Body of pancreas (tissue), 4 donors: ENCODE measurements at regions not wholly inside any gene's neighbourhood (a gene's known extent, or its start where the extent isn't known, plus 50 kb on each side); places are given as distances from the start of the nearest gene placed in this dataset.

Experiments
- ATAC-seq: fragments of 150-250 bp; one replicate; pipeline ENCODE4 v1.9.1; 2016
- DNase-seq, 4 donors: peaks; one replicate each; pipeline ENCODE4 v3.0.0-alpha.2; 2019
- H3K27ac ChIP-seq, 4 donors: fragments of 200-600 bp; sonication (generic); 1 replicate in 3 of 4; 2 replicates in 1 of 4; pipeline versions ENCODE4 v1.5.1 to v1.6.1; 2016 to 2019; ENCODE audit warnings: mild to moderate bottlenecking in 1 of 4, mixed read lengths in 1 of 4, moderate library complexity in 1 of 4
- H3K27me3 ChIP-seq, 2 donors: fragments of 200-600 bp; sonication (generic); one replicate each; pipeline ENCODE4 v1.6.0; 2016; ENCODE audit warnings: mild to moderate bottlenecking in 1 of 2
- H3K36me3 ChIP-seq, 2 donors: fragments of 200-600 bp; sonication (generic); replicated peaks in 1 of 2; 2 replicates each; pipeline ENCODE4 v1.5.1; 2016; ENCODE audit warnings: low read depth in 2 of 2; ENCODE audit not compliant: insufficient read depth in 1 of 2
- H3K4me1 ChIP-seq: fragments of 200-600 bp; sonication (generic); one replicate; pipeline ENCODE4 v1.6.0; 2016
- H3K4me3 ChIP-seq, 2 donors: fragments of 200-600 bp; sonication (generic); 1 replicate in 1 of 2; 2 replicates in 1 of 2; pipeline ENCODE4 v1.5.1; 2016 to 2019
- H3K9me3 ChIP-seq, 3 donors: fragments of 200-600 bp; sonication (generic); 1 replicate in 2 of 3; 2 replicates in 1 of 3; pipeline ENCODE4 v1.5.1; 2016
- CTCF ChIP-seq, 7 experiments: fragments of 450-650 bp in 4 of 7; fragments of 200-600 bp in 3 of 7; sonication (generic) in 3 of 7; IDR thresholded peaks; one replicate each; pipeline ENCODE4 v1.5.1; 2016 to 2019; ENCODE audit warnings: antibody characterized with exemption in 7 of 7
- POLR2A ChIP-seq, 3 donors: fragments of 450-650 bp; IDR thresholded peaks; one replicate each; pipeline ENCODE4 v1.6.1; 2016; ENCODE audit warnings: antibody characterized with exemption in 3 of 3, mild to moderate bottlenecking in 2 of 3
- WGBS, 2 donors: methylation state at CpG; one replicate each; pipeline ENCODE4 v1.1.5; 2017; 5-methylcytosine and 5-hydroxymethylcytosine counted together
- intact Hi-C: fragments of 100-400 bp; cut with DNase I; formaldehyde crosslinking; loops from one replicate; pipeline ENCODE4 v1.15.1; 2023

GRCh38 chr2:234708091-234708683 lies 211.3 kb upstream of the ARL4C start:
- TF ChIP-seq CTCF (IDR thresholded peaks at IDR 0.05) (no peak), POLR2A (IDR thresholded peaks at IDR 0.05) (no peak)
- Histone ChIP-seq H3K36me3 (no peaks in the 10 kb centered on the region), H3K27me3 (no peaks in the 10 kb centered on the region), H3K27ac (no peak overlapping the region), H3K4me1 (no peaks in the 10 kb centered on the region), H3K9me3 (no peaks in the 10 kb centered on the region), H3K4me3 (no peak overlapping the region)
- ATAC-seq (no peak), DNase-seq (no peak)
- WGBS, 2 donors, result 68 to 91% methylated on average over 8 to 10 of the region's 10 CpGs
- intact Hi-C loops, result no loop called here

GRCh38 chr2:234706086-234706485 lies 209.2 kb upstream of the ARL4C start:
- Histone ChIP-seq H3K36me3 (no peaks in the 10 kb centered on the region), H3K27ac (no peak overlapping the region), H3K9me3 (no peaks in the 10 kb centered on the region), H3K4me3 (no peak overlapping the region), H3K27me3 (no peaks in the 10 kb centered on the region), H3K4me1 (no peaks in the 10 kb centered on the region)
- intact Hi-C loops, result no loop called here
- TF ChIP-seq POLR2A (IDR thresholded peaks at IDR 0.05), result no peak
- TF ChIP-seq CTCF (IDR thresholded peaks at IDR 0.05), result no peak
- WGBS, 2 donors, result 87 to 97% methylated on average over 3 of the region's 3 CpGs
- ATAC-seq (no peak), DNase-seq (no peak)

- DNase-seq (no peak), ATAC-seq (no peak)
- H3K27me3 ChIP-seq, result no peaks in the 10 kb centered on the region
- H3K4me3 ChIP-seq, result no peak overlapping the region
- no peak overlapping the region for H3K27ac ChIP-seq
- no peak for TF ChIP-seq CTCF (IDR thresholded peaks at IDR 0.05)
- no peak for TF ChIP-seq POLR2A (IDR thresholded peaks at IDR 0.05)
- 81 to 82% methylated on average over 3 of the region's 3 CpGs for WGBS, 2 donors
- no peaks in the 10 kb centered on the region for H3K36me3 ChIP-seq
- H3K4me1 ChIP-seq, result no peaks in the 10 kb centered on the region
- intact Hi-C loops, result no loop called here
- H3K9me3 ChIP-seq, result no peaks in the 10 kb centered on the region
These were observed 208.2 kb upstream of the ARL4C start for GRCh38 chr2:234705108-234705507.

GRCh38 chr2:234703258-234703657 lies 206.4 kb upstream of the ARL4C start:
- intact Hi-C loops, result no loop called here
- no peak overlapping the region for H3K27ac ChIP-seq
- WGBS, 2 donors, result 53 to 76% methylated on average over 4 of the region's 4 CpGs
- ATAC-seq, result no peak
- H3K9me3 ChIP-seq, result no peaks in the 10 kb centered on the region
- DNase-seq, result no peak
- no peaks in the 10 kb centered on the region for H3K4me1 ChIP-seq
- no peaks in the 10 kb centered on the region for H3K36me3 ChIP-seq
- H3K27me3 ChIP-seq, result no peaks in the 10 kb centered on the region
- TF ChIP-seq CTCF (IDR thresholded peaks at IDR 0.05) (no peak), POLR2A (IDR thresholded peaks at IDR 0.05) (no peak)
- H3K4me3 ChIP-seq, result no peak overlapping the region

GRCh38 chr2:234702731-234703225 lies 205.9 kb upstream of the ARL4C start:
- H3K36me3 ChIP-seq, result no peaks in the 10 kb centered on the region
- ATAC-seq, result no peak
- no peaks in the 10 kb centered on the region for H3K27me3 ChIP-seq
- WGBS, 2 donors, result 71 to 74% methylated on average over 12 of the region's 12 CpGs
- H3K4me3 ChIP-seq, result no peak overlapping the region
- no peak overlapping the region for H3K27ac ChIP-seq
- H3K4me1 ChIP-seq, result no peaks in the 10 kb centered on the region
- DNase-seq, result no peak
- intact Hi-C loops, result no loop called here
- H3K9me3 ChIP-seq, result peaks cover 0 to under 1% (median 0%) of the 10 kb centered on the region in 3 donors
- TF ChIP-seq POLR2A (IDR thresholded peaks at IDR 0.05) (no peak), CTCF (IDR thresholded peaks at IDR 0.05) (no peak)
